IPS-20b (cell line): ENCODE measurements at regions not wholly inside any gene's neighbourhood (a gene's known extent, or its start where the extent isn't known, plus 50 kb on each side); places are given as distances from the start of the nearest gene placed in this dataset.

Experiments used
- H3K27ac ChIP-seq: one replicate; pipeline ENCODE4 v1.5.1; 2013; ENCODE audit warnings: low read length
- H3K27me3 ChIP-seq: 2 replicates; pipeline ENCODE4 v1.6.1; 2013; ENCODE audit warnings: mild to moderate bottlenecking, low read length, inconsistent platforms; ENCODE audit not compliant: insufficient read depth
- H3K36me3 ChIP-seq: 2 replicates; pipeline ENCODE4 v1.6.1; 2013; ENCODE audit warnings: low read depth, mild to moderate bottlenecking, inconsistent platforms, low read length, moderate library complexity; ENCODE audit not compliant: insufficient read depth
- H3K4me1 ChIP-seq: 2 replicates; pipeline ENCODE4 v1.6.1; 2013; ENCODE audit warnings: mild to moderate bottlenecking, control low read depth, inconsistent platforms, low read length, moderate library complexity; ENCODE audit not compliant: insufficient read depth
- H3K4me3 ChIP-seq: 2 replicates; pipeline ENCODE4 v1.5.1; 2013; ENCODE audit warnings: mild to moderate bottlenecking, low read length, inconsistent platforms
- H3K9ac ChIP-seq: 2 replicates; pipeline ENCODE4 v1.6.1; 2013; ENCODE audit warnings: low read depth, mild to moderate bottlenecking, inconsistent platforms, low read length, moderate library complexity
- H3K9me3 ChIP-seq: 2 replicates; pipeline ENCODE4 v1.6.1; 2013; ENCODE audit warnings: mild to moderate bottlenecking, low read depth, low read length, inconsistent platforms; ENCODE audit not compliant: insufficient read depth

DNA sequence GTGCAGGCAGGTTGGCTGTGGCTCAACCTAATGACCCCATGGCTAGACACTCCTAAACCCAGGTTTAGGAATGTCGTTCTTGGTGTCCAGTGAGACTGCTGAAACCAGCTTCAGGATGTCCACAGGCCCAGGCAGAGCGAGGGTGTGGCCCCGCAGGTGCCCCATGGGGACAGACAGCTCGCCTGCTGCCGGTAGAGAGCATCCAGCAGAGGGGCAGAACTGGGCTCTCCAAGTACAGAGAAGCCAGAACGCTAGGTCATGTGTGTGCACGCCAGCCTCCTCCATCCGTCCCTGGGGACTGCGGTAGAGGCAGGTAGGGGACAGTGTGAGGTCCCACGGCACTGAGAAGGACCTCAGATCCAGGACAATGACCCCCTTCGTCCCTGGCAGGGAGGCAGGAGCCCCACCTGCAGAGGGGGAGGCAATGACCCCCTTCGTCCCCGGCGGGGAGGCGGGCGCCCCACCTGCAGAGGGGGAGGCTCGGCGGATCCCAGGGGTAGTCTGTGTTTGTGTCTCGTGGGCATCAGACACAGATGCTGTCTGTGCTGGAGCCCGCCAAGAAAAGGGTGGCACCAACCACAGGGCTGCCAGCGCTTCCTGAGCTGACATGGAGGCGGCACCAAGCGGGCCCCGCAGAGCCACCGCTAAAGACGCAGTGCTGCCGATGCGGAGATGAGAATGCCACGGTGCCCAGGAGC, 118.4 kb downstream of the FAM53A start:
- H3K4me1 ChIP-seq: no peaks in the 10 kb centered on the region
- H3K9ac ChIP-seq: no peak overlapping the region
- H3K27me3 ChIP-seq: peaks cover 1% of the 10 kb centered on the region; the same call in 1 of the 2 replicates
- no peak overlapping the region for H3K4me3 ChIP-seq
- H3K9me3 ChIP-seq: no peaks in the 10 kb centered on the region
- H3K27ac ChIP-seq: no peak overlapping the region
- H3K36me3 ChIP-seq: no peaks in the 10 kb centered on the region

- Histone ChIP-seq H3K27ac (no peak overlapping the region), H3K9me3 (no peaks in the 10 kb centered on the region), H3K4me1 (no peaks in the 10 kb centered on the region), H3K27me3 (no peaks in the 10 kb centered on the region; the same call in 1 of the 2 replicates), H3K4me3 (no peak overlapping the region), H3K9ac (no peak overlapping the region), H3K36me3 (no peaks in the 10 kb centered on the region)
Observed at GRCh38 chr4:1564535-1565375, 119.4 kb downstream of the FAM53A start.

DNA sequence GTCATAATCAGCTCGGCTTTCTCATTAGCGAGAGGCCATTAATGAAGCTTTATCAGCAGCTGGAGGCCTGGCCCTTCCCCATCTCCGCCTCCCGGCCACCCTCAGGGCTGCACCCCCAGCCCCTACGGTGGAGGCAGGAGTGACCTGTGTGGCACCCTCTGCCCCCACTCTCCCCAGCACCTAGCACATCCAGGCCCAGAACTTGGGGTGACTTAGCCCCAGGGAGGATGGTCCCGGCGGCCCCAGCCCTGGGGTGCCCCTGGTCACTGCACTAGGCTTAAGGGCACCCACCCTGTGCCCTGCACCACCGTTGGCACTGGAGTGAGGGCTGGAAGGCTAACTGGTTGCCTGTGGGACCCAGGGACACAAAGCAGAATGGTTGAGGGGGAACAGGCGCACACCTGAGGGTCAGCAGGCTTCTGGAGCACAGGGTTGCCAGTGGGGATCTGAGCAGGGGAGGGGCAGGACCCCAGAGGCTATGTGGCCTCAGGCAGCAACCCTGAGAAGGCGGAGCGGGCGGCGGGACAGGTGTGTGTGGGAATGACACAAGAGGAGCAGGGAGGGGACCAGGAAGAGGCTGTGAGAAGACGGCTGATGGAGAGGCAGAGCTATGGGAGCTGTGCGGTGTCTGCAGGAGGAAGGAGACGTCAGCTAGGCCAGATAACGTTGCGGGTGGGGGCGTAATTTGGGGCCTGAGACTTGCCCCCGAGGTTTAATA, 120.2 kb downstream of the FAM53A start:
- Histone ChIP-seq H3K9ac (no peak overlapping the region), H3K4me3 (no peak overlapping the region), H3K9me3 (no peaks in the 10 kb centered on the region), H3K27ac (no peak overlapping the region), H3K36me3 (no peaks in the 10 kb centered on the region), H3K27me3 (no peaks in the 10 kb centered on the region; the same call in 1 of the 2 replicates), H3K4me1 (no peaks in the 10 kb centered on the region)

DNA sequence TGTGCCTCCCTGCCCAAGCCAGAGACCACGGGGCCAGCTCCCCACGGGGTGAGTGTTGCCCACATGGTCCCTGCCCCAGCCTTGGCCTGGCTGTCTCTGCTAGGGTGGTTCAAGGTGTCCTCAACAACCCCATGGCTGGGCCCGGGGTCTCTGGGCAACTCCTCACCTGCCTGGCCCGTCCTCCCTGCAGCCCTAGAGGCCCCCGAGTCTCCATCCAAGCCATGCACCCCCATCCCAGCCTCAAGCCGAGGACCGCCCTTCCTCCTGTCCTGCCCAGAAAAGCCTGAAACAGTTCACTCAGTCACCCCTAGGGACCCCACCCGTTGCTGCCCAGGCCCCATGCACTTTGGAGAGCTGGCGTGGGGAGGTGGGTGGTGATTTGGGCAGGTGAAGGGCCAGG, 120.9 kb downstream of the FAM53A start:
- H3K9ac ChIP-seq: no peak overlapping the region
- no peak overlapping the region for H3K27ac ChIP-seq
- no peak overlapping the region for H3K4me3 ChIP-seq
- H3K27me3 ChIP-seq: no peaks in the 10 kb centered on the region; the same call in 1 of the 2 replicates
- no peaks in the 10 kb centered on the region for H3K4me1 ChIP-seq
- no peaks in the 10 kb centered on the region for H3K9me3 ChIP-seq
- H3K36me3 ChIP-seq: no peaks in the 10 kb centered on the region

DNA sequence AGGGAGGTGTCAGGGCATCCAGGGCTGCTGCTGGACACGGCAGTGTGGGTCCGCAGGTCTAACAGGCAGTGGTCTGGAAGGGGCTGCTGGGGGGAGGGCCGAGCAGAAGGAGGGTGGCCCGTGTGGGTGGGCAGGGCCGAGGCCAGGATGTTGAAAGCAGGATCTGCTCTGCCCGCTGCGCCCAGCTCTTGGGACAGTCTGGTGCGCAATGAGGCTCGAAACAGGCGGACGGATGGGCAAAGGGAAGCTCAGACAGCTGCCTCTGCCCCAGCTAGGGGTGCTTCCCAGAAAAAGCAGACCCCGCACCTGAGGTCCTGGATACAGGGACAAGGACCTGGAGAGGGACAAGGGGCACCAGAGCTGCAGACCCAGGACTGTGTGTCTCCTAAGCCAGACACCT, 121.3 kb downstream of the FAM53A start:
- Histone ChIP-seq H3K27me3 (no peaks in the 10 kb centered on the region; the same call in 1 of the 2 replicates), H3K9ac (no peak overlapping the region), H3K36me3 (no peaks in the 10 kb centered on the region), H3K9me3 (no peaks in the 10 kb centered on the region), H3K4me3 (no peak overlapping the region), H3K27ac (no peak overlapping the region), H3K4me1 (no peaks in the 10 kb centered on the region)

- Histone ChIP-seq H3K4me1 (no peaks in the 10 kb centered on the region), H3K9me3 (no peaks in the 10 kb centered on the region), H3K36me3 (no peaks in the 10 kb centered on the region), H3K27ac (no peak overlapping the region), H3K27me3 (no peaks in the 10 kb centered on the region; the same call in 1 of the 2 replicates), H3K9ac (no peak overlapping the region), H3K4me3 (no peak overlapping the region)
Observed at GRCh38 chr4:1562371-1562770, 121.7 kb downstream of the FAM53A start.

- H3K9me3 ChIP-seq: no peaks in the 10 kb centered on the region
- H3K9ac ChIP-seq: no peak overlapping the region
- H3K4me1 ChIP-seq: no peaks in the 10 kb centered on the region
- H3K27ac ChIP-seq: no peak overlapping the region
- no peak overlapping the region for H3K4me3 ChIP-seq
- H3K36me3 ChIP-seq: no peaks in the 10 kb centered on the region
- peaks cover 5% of the 10 kb centered on the region; the same call in 1 of the 2 replicates for H3K27me3 ChIP-seq
Observed at GRCh38 chr4:1561286-1561990, 122.7 kb downstream of the FAM53A start.

DNA sequence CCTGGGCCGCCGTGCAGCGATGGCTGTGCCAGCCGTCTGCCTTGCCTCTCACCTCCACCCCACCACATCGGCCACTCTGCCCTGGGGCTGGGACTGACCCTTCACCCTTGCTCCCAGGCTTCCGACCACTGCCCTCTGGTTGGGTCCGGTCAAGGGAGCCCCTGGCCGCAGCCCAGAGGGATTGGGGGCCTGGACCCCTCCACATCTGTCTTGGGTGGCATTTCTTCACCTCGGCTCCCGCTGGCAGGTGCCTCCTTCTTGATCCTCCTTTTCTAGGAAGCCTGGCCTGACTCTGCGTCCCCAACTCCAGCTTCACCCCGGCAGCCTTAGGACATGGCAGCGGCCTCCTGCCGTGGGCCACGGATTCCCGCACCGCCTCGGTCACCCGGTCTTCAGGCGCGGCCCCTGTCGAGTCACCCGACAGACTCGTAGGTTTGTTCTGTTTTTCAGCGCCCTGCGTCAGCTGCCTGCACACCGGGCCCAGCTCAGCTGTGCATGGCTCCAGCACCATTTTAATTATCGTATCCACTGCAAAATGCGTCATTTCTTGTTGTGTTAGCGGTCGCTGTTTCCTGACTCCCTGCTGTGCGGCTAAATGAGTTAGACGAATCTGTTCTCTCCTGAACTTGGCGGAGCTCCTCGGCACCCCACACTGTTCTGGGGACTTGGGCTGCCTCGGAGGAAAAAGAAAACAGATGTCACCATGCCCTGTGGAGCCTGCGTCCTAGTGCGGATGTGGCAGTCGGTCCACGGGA, 124.0 kb downstream of the FAM53A start:
- Histone ChIP-seq H3K27me3 (peaks cover 9% of the 10 kb centered on the region), H3K4me1 (no peaks in the 10 kb centered on the region), H3K36me3 (no peaks in the 10 kb centered on the region), H3K27ac (no peak overlapping the region), H3K9ac (no peak overlapping the region), H3K9me3 (no peaks in the 10 kb centered on the region), H3K4me3 (no peak overlapping the region)

- H3K27me3 ChIP-seq: peaks cover 9% of the 10 kb centered on the region
- H3K4me3 ChIP-seq: no peak overlapping the region
- H3K9ac ChIP-seq: no peak overlapping the region
- H3K9me3 ChIP-seq: no peaks in the 10 kb centered on the region
- no peak overlapping the region for H3K27ac ChIP-seq
- H3K36me3 ChIP-seq: no peaks in the 10 kb centered on the region
- no peaks in the 10 kb centered on the region for H3K4me1 ChIP-seq
Observed at GRCh38 chr4:1558205-1558604, 125.9 kb downstream of the FAM53A start.

GRCh38 chr4:1557221-1557597, 126.9 kb downstream of the FAM53A start:
- H3K9ac ChIP-seq: no peak overlapping the region
- H3K4me3 ChIP-seq: no peak overlapping the region
- H3K4me1 ChIP-seq: no peaks in the 10 kb centered on the region
- H3K27me3 ChIP-seq: peaks cover 9% of the 10 kb centered on the region
- H3K27ac ChIP-seq: no peak overlapping the region
- H3K36me3 ChIP-seq: no peaks in the 10 kb centered on the region
- no peaks in the 10 kb centered on the region for H3K9me3 ChIP-seq
